MCF 10A (cell line): ENCODE measurements at regions not wholly inside any gene's neighbourhood (a gene's known extent, or its start where the extent isn't known, plus 50 kb on each side); places are given as distances from the start of the nearest gene placed in this dataset.

ENCODE experiments used
- BruUV-seq: library from RNA; stranded (reverse); fragments of 400-500 nt; replicated peaks from 2 replicates; lab custom pipeline; 2021; lab: Mats Ljungman, UMichigan
- CTCF ChIA-PET: fragments of 300-600 bp; sonication (Branson Sonifier 250); formaldehyde crosslinking; extraction: SDS; loops from one replicate; lab custom pipeline; 2021; ENCODE audit warnings: antibody characterized with exemption, inconsistent platforms; lab: Yijun Ruan, JAX
- POLR2A ChIA-PET: fragments of 300-600, 350-650 bp; sonication (Branson Sonifier 250); formaldehyde crosslinking; extraction: SDS; loops from one replicate; lab custom pipeline; 2020; ENCODE audit warnings: antibody characterized with exemption, inconsistent platforms; lab: Yijun Ruan, JAX
- DNase-seq: peaks from one replicate; pipeline ENCODE4 v3.0.0-alpha.2; 2018; ENCODE audit not compliant: unreplicated experiment
- H3K27ac Mint-ChIP-seq: one replicate; pipeline ENCODE4 v1.8.0; 2022; ENCODE audit warnings: mild to moderate bottlenecking, low read depth, mixed read lengths; ENCODE audit not compliant: unreplicated experiment
- H3K27me3 Mint-ChIP-seq: one replicate; pipeline ENCODE4 v1.8.0; 2022; ENCODE audit warnings: mixed read lengths; ENCODE audit not compliant: insufficient read depth, unreplicated experiment
- H3K36me3 Mint-ChIP-seq: one replicate; pipeline ENCODE4 v1.8.0; 2022; ENCODE audit warnings: mild to moderate bottlenecking, moderate library complexity, mixed read lengths; ENCODE audit not compliant: insufficient read depth, unreplicated experiment
- H3K4me1 Mint-ChIP-seq: one replicate; pipeline ENCODE4 v1.8.0; 2022; ENCODE audit warnings: mixed read lengths; ENCODE audit not compliant: insufficient read depth, unreplicated experiment
- H3K4me3 Mint-ChIP-seq: one replicate; pipeline ENCODE4 v1.8.0; 2022; ENCODE audit warnings: mild to moderate bottlenecking, moderate library complexity, mixed read lengths; ENCODE audit not compliant: unreplicated experiment
- H3K9me3 Mint-ChIP-seq: one replicate; pipeline ENCODE4 v1.8.0; 2022; ENCODE audit warnings: mixed read lengths; ENCODE audit not compliant: unreplicated experiment
- CTCF ChIP-seq: fragments of 200-600 bp; IDR thresholded peaks from one replicate; pipeline ENCODE4 v1.8.0; 2022; ENCODE audit warnings: antibody characterized with exemption, mild to moderate bottlenecking; ENCODE audit not compliant: unreplicated experiment
- intact Hi-C: fragments of 100-400 bp; cut with micrococcal nuclease; formaldehyde crosslinking; loops from 2 replicates; pipeline ENCODE4 v1.14.1; 2022

- Mint-ChIP-seq H3K27me3 (no peaks in the 10 kb centered on the region), H3K9me3 (no peaks in the 10 kb centered on the region), H3K27ac (no peak overlapping the region), H3K36me3 (no peaks in the 10 kb centered on the region), H3K4me1 (no peaks in the 10 kb centered on the region), H3K4me3 (no peak overlapping the region)
- no peak for TF ChIP-seq CTCF
- intact Hi-C loops = no loop called here
- BruUV-seq = no TSS peak
- POLR2A ChIA-PET = interaction anchor here (0.6 kb wide), 1 partner anchor 43 kb away, joined by 4 read pairs; no protein-coding TSS in a partner anchor
- CTCF ChIA-PET = no interaction called here
- no peak for DNase-seq
Observed at GRCh38 chr18:67969458-67969857, 452.9 kb upstream of the DSEL start.

GRCh38 chr18:67966224-67966623 lies 449.7 kb upstream of the DSEL start:
- ChIA-PET POLR2A (no interaction called here), CTCF (no interaction called here)
- Mint-ChIP-seq H3K27me3 (no peaks in the 10 kb centered on the region), H3K27ac (no peak overlapping the region), H3K36me3 (no peaks in the 10 kb centered on the region), H3K9me3 (no peaks in the 10 kb centered on the region), H3K4me3 (no peak overlapping the region), H3K4me1 (no peaks in the 10 kb centered on the region)
- no peak for TF ChIP-seq CTCF
- no peak for DNase-seq
- no TSS peak for BruUV-seq
- intact Hi-C loops = no loop called here

GRCh38 chr18:67964462-67964861 lies 447.9 kb upstream of the DSEL start:
- no peak overlapping the region for H3K27ac Mint-ChIP-seq
- CTCF ChIA-PET = no interaction called here
- intact Hi-C loops = no loop called here

GRCh38 chr18:67961701-67962440 lies 445.4 kb upstream of the DSEL start:
- intact Hi-C loops = no loop called here
- TF ChIP-seq CTCF = no peak
- no peak overlapping the region for H3K4me3 Mint-ChIP-seq
- H3K36me3 Mint-ChIP-seq = no peaks in the 10 kb centered on the region
- H3K4me1 Mint-ChIP-seq = no peaks in the 10 kb centered on the region
- H3K27ac Mint-ChIP-seq = no peak overlapping the region
- no peaks in the 10 kb centered on the region for H3K27me3 Mint-ChIP-seq
- no peak for DNase-seq
- H3K9me3 Mint-ChIP-seq = no peaks in the 10 kb centered on the region
- ChIA-PET CTCF (no interaction called here), POLR2A (no interaction called here)
- no TSS peak for BruUV-seq

More at GRCh38 chr18:67964462-67964861, 447.9 kb upstream of the DSEL start:
- Mint-ChIP-seq H3K27me3 (no peaks in the 10 kb centered on the region), H3K4me1 (no peaks in the 10 kb centered on the region), H3K4me3 (no peak overlapping the region), H3K36me3 (no peaks in the 10 kb centered on the region), H3K9me3 (no peaks in the 10 kb centered on the region)
- no peak for DNase-seq
- BruUV-seq = no TSS peak
- no peak for TF ChIP-seq CTCF
- POLR2A ChIA-PET = no interaction called here
